ENCODE measurements at regions not wholly inside any gene's neighbourhood (a gene's known extent, or its start where the extent isn't known, plus 50 kb on each side); places are given as distances from the start of the nearest gene placed in this dataset.

GRCh38 chr16:82567175-82567574 is 59.6 kb upstream of the CDH13 start:
- no peak for DNase-seq

- no peak for DNase-seq
These were observed 63.4 kb upstream of the CDH13 start for GRCh38 chr16:82563401-82563800.

DNA sequence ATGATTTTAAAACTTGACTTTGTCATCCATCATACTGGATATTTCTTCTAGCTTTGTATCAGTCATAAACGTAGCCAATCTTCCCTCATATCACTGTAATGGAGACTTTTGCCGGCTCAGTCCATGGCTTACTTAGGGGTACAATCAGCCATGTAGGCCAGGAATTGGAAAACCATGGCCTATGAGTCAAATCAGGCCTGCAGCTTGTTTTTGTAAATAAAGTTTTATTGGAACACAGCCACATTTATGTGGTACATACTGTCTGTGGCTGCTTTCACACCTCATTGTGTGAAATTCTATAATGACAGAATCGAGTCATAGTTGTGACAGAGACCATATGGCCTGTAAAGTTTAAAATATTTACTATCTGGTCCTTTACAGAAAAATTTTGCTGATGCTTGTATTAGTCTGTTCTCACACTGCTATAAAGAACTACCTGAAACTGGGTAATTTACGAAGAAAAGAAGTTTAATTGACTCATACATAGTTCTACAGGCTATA is 64.5 kb upstream of the CDH13 start:
- no peak for DNase-seq

GRCh38 chr16:82560805-82561325 is 65.9 kb upstream of the CDH13 start:
- no peak for DNase-seq

GRCh38 chr16:82544378-82545160 is 82.2 kb upstream of the CDH13 start:
- no peak for DNase-seq

GRCh38 chr16:82542714-82543113 is 84.1 kb upstream of the CDH13 start:
- no peak for DNase-seq

- no peak for DNase-seq
These were observed 85.7 kb upstream of the CDH13 start for GRCh38 chr16:82541103-82541502.

GRCh38 chr16:82535764-82536163 is 91.0 kb upstream of the CDH13 start:
- no peak for DNase-seq

DNA sequence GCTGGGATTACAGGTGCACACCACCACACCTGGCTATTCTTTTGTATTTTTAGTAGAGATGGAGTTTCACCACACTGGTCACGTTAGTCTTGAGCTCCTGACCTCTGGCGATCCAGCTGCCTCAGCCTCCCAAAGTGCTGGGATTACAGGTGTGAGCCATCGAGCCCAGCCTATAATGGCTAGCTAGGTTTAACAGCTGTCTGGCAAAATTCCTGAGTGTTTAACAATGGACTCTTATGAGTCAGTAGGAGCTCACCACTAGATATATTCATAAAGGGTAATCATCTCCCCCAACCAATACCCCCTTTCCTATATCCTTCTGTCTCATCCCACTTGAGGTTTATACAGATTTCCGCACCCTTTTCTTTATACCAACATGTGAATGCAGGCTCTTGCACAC is 91.5 kb upstream of the CDH13 start:
- no peak for DNase-seq

- DNase-seq: no peak
These were observed 93.6 kb upstream of the CDH13 start for GRCh38 chr16:82533189-82533588.

GRCh38 chr16:82530883-82531282 is 95.9 kb upstream of the CDH13 start:
- no peak for DNase-seq

DNA sequence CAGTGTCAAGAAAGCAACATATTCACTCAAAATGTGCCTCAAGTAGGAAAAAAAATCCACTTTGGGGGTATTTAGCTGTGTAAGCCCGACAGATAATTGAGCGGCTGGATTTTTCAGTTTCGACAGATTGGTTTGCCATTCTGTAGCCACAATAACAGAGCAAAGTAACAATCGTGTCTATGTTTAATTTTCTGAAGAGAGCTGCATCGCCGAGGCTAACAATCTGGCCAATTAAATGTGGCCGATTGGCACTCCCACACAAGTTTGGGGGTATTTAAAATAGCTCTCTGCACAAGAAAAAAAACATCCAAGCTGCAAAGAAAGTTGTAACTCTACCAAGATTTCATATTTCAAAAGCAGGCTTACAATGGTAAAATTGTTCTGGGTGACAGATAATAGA is 99.7 kb upstream of the CDH13 start:
- DNase-seq: no peak

GRCh38 chr16:82524976-82525375 is 101.8 kb upstream of the CDH13 start:
- no peak for DNase-seq

GRCh38 chr16:82523815-82524214 is 103.0 kb upstream of the CDH13 start:
- DNase-seq: no peak

DNA sequence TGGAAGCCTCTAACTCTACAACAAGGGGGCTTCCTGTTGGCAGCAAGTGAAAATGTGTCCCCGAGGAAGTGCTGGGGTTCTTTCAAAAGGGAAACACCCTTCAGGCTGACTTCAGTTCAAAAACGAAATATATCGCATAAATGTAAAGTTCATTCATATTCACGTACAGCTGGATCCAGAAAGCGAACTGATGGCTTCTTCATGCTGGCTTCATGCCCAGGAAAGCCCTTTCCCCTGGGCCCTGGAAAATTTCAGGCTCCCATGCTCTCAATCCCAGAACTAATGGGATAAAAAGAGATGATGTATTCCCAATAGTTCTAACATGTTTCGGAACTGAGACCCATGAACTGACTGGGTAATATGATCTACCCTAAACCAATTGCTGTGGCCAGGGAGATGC is 104.7 kb upstream of the CDH13 start:
- peak; percentile 28 for DNase-seq

DNA sequence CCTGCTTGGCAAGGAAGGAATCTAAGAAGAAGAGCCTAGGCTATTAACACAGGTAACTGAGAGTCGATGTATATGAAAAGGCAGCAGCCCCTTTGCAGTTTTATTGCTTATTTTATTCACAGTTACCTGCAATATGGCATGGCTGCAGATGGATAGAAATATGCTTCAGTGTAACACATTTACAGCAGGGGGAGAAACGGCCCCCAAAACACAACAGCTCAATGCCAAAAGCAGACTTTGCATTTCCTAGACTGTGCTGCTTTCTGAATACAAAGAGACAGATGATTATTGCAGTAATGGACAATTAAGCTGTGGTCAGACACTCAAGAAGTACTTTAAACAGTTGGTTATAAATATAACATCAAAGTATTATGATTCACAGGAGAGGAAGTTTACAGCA is 108.0 kb upstream of the CDH13 start:
- no peak for DNase-seq

GRCh38 chr16:82514262-82514661 is 112.5 kb upstream of the CDH13 start:
- no peak for DNase-seq

DNA sequence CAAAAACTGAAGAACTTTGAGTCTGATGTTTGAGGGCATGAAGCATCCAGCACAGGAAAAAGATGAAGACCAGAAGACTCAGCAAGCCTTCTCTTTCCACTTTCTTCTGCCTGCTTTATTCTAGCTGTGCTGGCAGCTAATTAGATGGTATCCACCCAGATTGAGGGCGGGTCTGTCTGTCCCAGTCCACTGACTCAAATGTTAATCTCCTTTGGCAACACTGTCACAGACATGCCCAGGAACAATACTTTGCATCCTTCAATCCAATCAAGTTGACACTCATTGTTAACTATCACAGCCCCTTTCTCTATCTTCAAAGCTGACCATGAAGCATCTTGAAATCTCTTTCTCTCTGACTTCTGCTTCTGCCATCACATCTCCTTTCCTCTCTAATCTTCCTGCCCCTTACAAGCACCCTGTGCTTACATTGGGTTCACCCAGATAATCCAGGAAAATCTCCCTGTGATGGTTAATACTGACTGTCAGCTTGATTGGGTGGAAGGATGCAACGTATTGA is 115.9 kb upstream of the CDH13 start:
- no peak for DNase-seq

DNA sequence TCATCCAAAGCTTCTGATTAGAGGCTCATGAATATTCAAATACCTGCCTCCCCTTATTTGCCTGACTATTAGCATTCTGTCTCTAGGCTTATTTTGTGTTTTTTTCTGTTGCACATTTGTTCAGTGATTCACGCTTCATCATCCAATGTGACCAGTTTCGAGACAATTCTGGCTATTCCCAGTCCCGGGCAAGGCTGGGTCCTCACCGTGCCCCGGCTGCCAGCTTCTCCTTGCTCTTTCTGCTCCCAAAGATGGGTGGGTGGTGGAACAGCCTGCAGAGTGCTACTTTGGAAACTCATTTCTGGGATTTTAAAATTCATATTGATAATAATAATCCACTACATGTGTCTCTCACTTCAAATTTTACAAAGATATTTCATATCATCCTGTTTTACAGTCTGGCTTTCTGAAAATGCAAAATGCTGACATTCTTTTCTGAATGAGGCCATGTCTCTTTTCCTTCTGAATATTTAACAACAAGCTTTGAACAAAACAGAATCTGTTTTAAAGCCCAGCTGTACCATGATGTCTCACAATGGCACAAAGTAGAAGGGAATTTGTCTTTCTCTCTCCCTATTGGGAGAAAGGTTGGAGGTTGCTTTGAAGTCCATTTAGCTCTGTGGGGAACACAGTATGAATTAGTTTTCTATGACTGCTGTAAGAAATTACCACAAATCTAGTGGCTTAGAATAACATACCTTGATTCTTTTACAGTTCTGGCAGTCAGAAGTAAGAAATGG is 116.9 kb upstream of the CDH13 start:
- no peak for DNase-seq

DNA sequence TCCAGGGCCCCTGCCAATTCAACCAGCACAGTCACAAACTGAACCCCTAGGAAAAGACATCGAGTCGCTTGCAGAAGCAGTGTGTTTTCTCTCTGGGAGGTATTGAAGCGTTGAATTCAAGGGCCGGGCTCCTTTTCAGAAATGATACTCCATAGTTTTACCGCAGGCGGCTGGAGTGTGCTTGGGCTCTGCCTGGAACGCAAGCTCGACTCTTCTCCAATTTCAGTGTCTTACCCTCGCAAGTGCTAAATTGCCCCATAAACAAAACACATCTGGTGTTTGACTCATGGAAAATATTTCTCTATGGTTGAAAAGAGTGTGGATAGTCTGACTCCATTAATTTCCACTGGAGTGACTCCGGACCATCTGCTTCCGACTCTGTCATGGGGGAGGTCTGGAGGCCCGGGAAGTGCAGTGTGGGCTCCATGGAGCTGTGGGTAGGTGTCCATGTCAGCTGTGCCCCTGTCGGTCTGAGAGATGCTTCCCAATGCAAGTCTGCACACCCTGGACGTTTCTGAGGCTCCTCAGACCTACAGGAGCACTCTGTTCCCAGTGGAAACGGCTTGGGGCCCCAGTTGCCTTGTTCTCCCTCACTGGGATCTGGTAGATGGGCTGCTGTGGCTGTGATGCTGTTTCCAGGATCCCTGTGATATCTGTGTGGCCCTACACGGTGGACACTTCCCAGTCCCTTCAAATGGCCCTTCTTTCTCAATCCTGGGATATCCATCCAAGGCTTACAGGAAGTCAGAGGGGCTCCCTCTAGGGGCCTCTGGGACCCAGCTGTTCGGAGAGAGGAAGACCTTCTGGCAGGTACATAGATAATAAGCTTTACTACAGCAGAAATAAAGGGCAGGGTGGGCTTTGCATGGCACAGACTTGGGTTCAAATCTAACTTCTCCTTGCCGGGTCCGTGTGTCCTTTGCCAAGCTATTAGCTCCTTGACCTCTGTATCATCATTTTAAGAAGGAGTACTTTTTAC is 119.8 kb upstream of the CDH13 start:
- peak; percentile 89 for DNase-seq

GRCh38 chr16:82504836-82505235 is 121.9 kb upstream of the CDH13 start:
- no peak for DNase-seq

DNA sequence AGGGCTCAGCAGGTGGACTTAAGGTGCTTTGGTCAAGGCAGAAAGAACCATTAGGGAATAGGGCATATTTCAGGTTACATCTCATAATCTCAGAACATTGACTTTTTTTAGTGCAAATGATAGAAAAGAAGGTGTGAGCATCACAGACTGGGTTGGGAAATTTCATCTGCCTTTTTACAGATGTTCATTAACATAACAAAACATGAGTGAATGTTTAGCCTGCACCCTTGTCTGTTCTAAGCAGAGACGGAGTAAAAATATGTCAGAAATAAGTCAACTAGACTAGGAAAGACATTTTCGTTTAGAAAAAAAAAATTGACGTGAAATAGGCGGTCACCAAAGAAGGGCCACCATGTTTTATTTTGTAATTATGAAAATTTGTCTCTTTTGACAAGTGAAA is 127.5 kb upstream of the CDH13 start:
- no peak for DNase-seq

DNA sequence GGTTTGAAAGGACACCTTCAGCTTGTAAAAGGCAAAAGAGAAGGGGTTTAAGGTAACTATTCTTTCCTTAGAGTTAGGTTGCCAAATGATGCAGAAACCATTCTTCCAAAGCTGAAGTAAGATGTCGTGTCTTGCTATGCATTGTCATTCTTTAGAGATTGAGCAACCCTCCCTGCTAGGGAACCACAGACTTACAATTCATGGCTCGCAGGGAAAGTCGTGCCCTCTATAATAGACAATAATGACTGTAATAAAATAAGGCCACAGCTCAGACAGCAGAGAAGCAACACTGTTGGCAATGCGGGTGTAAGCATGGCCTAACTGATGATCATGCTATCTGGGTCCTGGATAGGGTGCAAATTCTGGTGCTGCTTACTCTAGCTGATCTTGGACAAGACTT is 129.6 kb upstream of the CDH13 start:
- DNase-seq: no peak
